HCT116 (cell line): ENCODE measurements at regions not wholly inside any gene's neighbourhood (a gene's known extent, or its start where the extent isn't known, plus 50 kb on each side); places are given as distances from the start of the nearest gene placed in this dataset.

Experiments
- ATAC-seq: fragments of 200-7000 bp; cut with Tn5 transposase; 2 replicates; pipeline ENCODE4 v1.9.1; 2020; ENCODE audit warnings: mild to moderate bottlenecking, moderate library complexity
- BruUV-seq: library from RNA; stranded (reverse); fragments of 400-500 nt; replicated peaks from 2 replicates; lab custom pipeline; 2021; lab: Mats Ljungman, UMichigan
- CTCF ChIA-PET: fragments of 300-600 bp; sonication (Branson Sonifier 250); formaldehyde crosslinking; loops from one replicate; lab custom pipeline; 2021; ENCODE audit warnings: antibody characterized with exemption; lab: Charles Lee
- POLR2A ChIA-PET: fragments of 300-600, 350-600 bp; sonication (Branson Sonifier 250); formaldehyde crosslinking; loops from one replicate; lab custom pipeline; 2021; ENCODE audit warnings: antibody characterized with exemption; lab: Charles Lee
- RAD21 ChIA-PET, 2 experiments: fragments of 300-600 bp; sonication (Branson Sonifier 250); formaldehyde crosslinking; loops; one replicate each; lab custom pipeline; 2023; ENCODE audit warnings: low total read pairs in 2 of 2; ENCODE audit not compliant: uncharacterized antibody in 2 of 2, unreplicated experiment in 2 of 2, low non-redundant PET in 1 of 2; lab: Charles Lee
- DNase-seq: peaks from one replicate; pipeline ENCODE4 v3.0.0-alpha.2; 2010; ENCODE audit warnings: low read depth, low spot score
- H2AFZ ChIP-seq: fragments of 200-600 bp; shearing (Covaris generic), sonication (generic); 2 replicates; pipeline ENCODE4 v1.6.1; 2017; ENCODE audit warnings: low read depth, mixed run types, mixed read lengths, antibody characterized with exemption, low read length; ENCODE audit not compliant: poor library complexity, severe bottlenecking
- H3K27ac ChIP-seq: 2 replicates; pipeline ENCODE4 v1.5.1; 2012; ENCODE audit warnings: low read depth, low read length
- H3K27me3 ChIP-seq: fragments of 200-600 bp; sonication (generic); 2 replicates; pipeline ENCODE4 v1.6.1; 2016; ENCODE audit warnings: mixed run types, low read length, mixed read lengths; ENCODE audit not compliant: insufficient read depth
- H3K36me3 ChIP-seq, 2 experiments: fragments of 200-500 bp in 1 of 2; fragments of 200-600 bp in 1 of 2; sonication (Bioruptor generic) in 1 of 2; sonication (generic) in 1 of 2; 2 replicates each; pipeline versions ENCODE4 v1.5.1 to v1.6.1; 2014 to 2016; ENCODE audit warnings: low read length in 2 of 2, inconsistent platforms in 1 of 2, mixed read lengths in 1 of 2, mixed run types in 1 of 2; ENCODE audit not compliant: insufficient read depth in 2 of 2, control insufficient read depth in 1 of 2
- H3K4me1 ChIP-seq, 2 experiments: fragments of 200-600 bp in 1 of 2; sonication (generic) in 1 of 2; 2 replicates each; pipeline versions ENCODE4 v1.5.1 to v1.6.1; 2012 to 2017; ENCODE audit warnings: low read length in 2 of 2, inconsistent platforms in 1 of 2, mild to moderate bottlenecking in 1 of 2, mixed read lengths in 1 of 2, mixed run types in 1 of 2, moderate library complexity in 1 of 2; ENCODE audit not compliant: insufficient read depth in 2 of 2, control insufficient read depth in 1 of 2
- H3K4me2 ChIP-seq: fragments of 200-600 bp; sonication (generic); 2 replicates; pipeline ENCODE4 v1.6.1; 2017; ENCODE audit warnings: mixed run types, low read length, mixed read lengths
- H3K4me3 ChIP-seq, 2 experiments: fragments of 200-600 bp in 1 of 2; sonication (generic) in 1 of 2; replicated peaks in 1 of 2; 2 replicates each; pipeline ENCODE4 v1.5.1; 2011 to 2016; ENCODE audit warnings: low read length in 2 of 2, control low read depth in 1 of 2, low read depth in 1 of 2, mild to moderate bottlenecking in 1 of 2, mixed read lengths in 1 of 2, mixed run types in 1 of 2
- H3K79me2 ChIP-seq: fragments of 200-600 bp; sonication (generic); 2 replicates; pipeline ENCODE4 v1.6.1; 2017; ENCODE audit warnings: mild to moderate bottlenecking, mixed run types, low read length, moderate library complexity, mixed read lengths; ENCODE audit not compliant: insufficient read depth
- H3K9ac ChIP-seq: fragments of 200-600 bp; sonication (generic); 2 replicates; pipeline ENCODE4 v1.6.1; 2016; ENCODE audit warnings: low read length, mixed read lengths
- H3K9me2 ChIP-seq: fragments of 200-600 bp; sonication (generic), shearing (Covaris generic); 2 replicates; pipeline ENCODE4 v1.6.1; 2017; ENCODE audit warnings: mixed run types, mild to moderate bottlenecking, moderate library complexity; ENCODE audit not compliant: insufficient read depth
- H3K9me3 ChIP-seq, 2 experiments: fragments of 200-500 bp in 1 of 2; fragments of 200-600 bp in 1 of 2; sonication (Bioruptor generic) in 1 of 2; sonication (generic) in 1 of 2; 2 replicates each; pipeline ENCODE4 v1.6.1; 2014 to 2017; ENCODE audit warnings: low read length in 2 of 2, mixed read lengths in 2 of 2, inconsistent platforms in 1 of 2, low read depth in 1 of 2, mild to moderate bottlenecking in 1 of 2, mixed run types in 1 of 2, moderate library complexity in 1 of 2; ENCODE audit not compliant: control insufficient read depth in 1 of 2, insufficient read depth in 1 of 2
- H4K20me1 ChIP-seq: fragments of 200-600 bp; sonication (generic), shearing (Covaris generic); 2 replicates; pipeline ENCODE4 v1.6.1; 2017; ENCODE audit warnings: mixed run types, mild to moderate bottlenecking, moderate library complexity; ENCODE audit not compliant: insufficient read depth
- ATF3 ChIP-seq: IDR thresholded peaks from 2 replicates; pipeline ENCODE4 v1.6.1; 2012
- CBX3 ChIP-seq: IDR thresholded peaks from 2 replicates; pipeline ENCODE4 v1.6.1; 2012; ENCODE audit warnings: low read depth
- CEBPB ChIP-seq: IDR thresholded peaks from 2 replicates; pipeline ENCODE4 v1.6.1; 2012; ENCODE audit warnings: low read depth
- CTCF ChIP-seq, 3 experiments: fragments of 200-600 bp in 1 of 3; sonication (generic) in 1 of 3; IDR thresholded peaks in 2 of 3; conservative IDR thresholded peaks in 1 of 3; 2 replicates each; pipeline ENCODE4 v1.5.1; 2012 to 2017; ENCODE audit warnings: low read depth in 2 of 3, low read length in 2 of 3, antibody characterized with exemption in 1 of 3, borderline replicate concordance in 1 of 3, control low read depth in 1 of 3, mild to moderate bottlenecking in 1 of 3, mixed read lengths in 1 of 3, mixed run types in 1 of 3, moderate library complexity in 1 of 3; ENCODE audit not compliant: insufficient read depth in 1 of 3
- EZH2 ChIP-seq: fragments of 200-600 bp; sonication (generic); IDR thresholded peaks from 2 replicates; pipeline ENCODE4 v1.6.1; 2017; ENCODE audit warnings: antibody characterized with exemption, mixed run types
- EZH2phosphoT487 ChIP-seq: fragments of 200-600 bp; IDR thresholded peaks from 2 replicates; pipeline ENCODE4 v1.6.1; 2018; ENCODE audit warnings: antibody characterized with exemption, borderline replicate concordance
- MAX ChIP-seq: IDR thresholded peaks from 2 replicates; pipeline ENCODE4 v1.6.1; 2012
- POLR2A ChIP-seq: IDR thresholded peaks from 2 replicates; pipeline ENCODE4 v1.7.0; 2011; ENCODE audit warnings: borderline replicate concordance; ENCODE audit not compliant: insufficient read depth, insufficient read length; ENCODE audit errors: extremely low read depth
- POLR2AphosphoS5 ChIP-seq: IDR thresholded peaks from 2 replicates; pipeline ENCODE4 v1.6.1; 2011; ENCODE audit warnings: mild to moderate bottlenecking, low read depth, low read length, moderate library complexity
- REST ChIP-seq: IDR thresholded peaks from 2 replicates; pipeline ENCODE4 v1.6.1; 2012; ENCODE audit warnings: low read depth
- SIN3A ChIP-seq: IDR thresholded peaks from 2 replicates; pipeline ENCODE4 v1.6.1; 2012; ENCODE audit warnings: low read depth
- SP1 ChIP-seq: IDR thresholded peaks from 2 replicates; pipeline ENCODE4 v1.6.1; 2012; ENCODE audit warnings: low read depth
- SRF ChIP-seq: IDR thresholded peaks from 2 replicates; pipeline ENCODE4 v1.6.1; 2012; ENCODE audit warnings: low read depth
- TCF7L2 ChIP-seq: IDR thresholded peaks from 2 replicates; pipeline ENCODE4 v1.7.0; 2011; ENCODE audit warnings: borderline replicate concordance, inconsistent platforms; ENCODE audit not compliant: insufficient read depth, insufficient read length; ENCODE audit errors: extremely low read depth
- YY1 ChIP-seq: IDR thresholded peaks from 2 replicates; pipeline ENCODE4 v1.6.1; 2011; ENCODE audit warnings: low read length, low read depth, moderate library complexity, mild to moderate bottlenecking; ENCODE audit not compliant: insufficient replicate concordance; ENCODE audit errors: extremely low read depth
- ZBTB33 ChIP-seq: IDR thresholded peaks from 2 replicates; pipeline ENCODE4 v1.6.1; 2011; ENCODE audit warnings: mild to moderate bottlenecking, low read length, moderate library complexity; ENCODE audit not compliant: insufficient replicate concordance; ENCODE audit errors: extremely low read depth
- ZFX ChIP-seq: fragments of 450-650 bp; IDR thresholded peaks from 2 replicates; pipeline ENCODE4 v1.6.1; 2017
- ZNF274 ChIP-seq: fragments of 200-500 bp; sonication (Bioruptor generic); IDR thresholded peaks from 2 replicates; pipeline ENCODE4 v1.6.1; 2014; ENCODE audit warnings: mild to moderate bottlenecking, low read depth, low read length, inconsistent platforms
- intact Hi-C: fragments of 100-400 bp; cut with micrococcal nuclease; formaldehyde crosslinking; loops from 2 replicates; pipeline ENCODE4 v1.10.0; 2022

- Histone ChIP-seq H2AFZ (no peak overlapping the region), H3K27me3 (no peaks in the 10 kb centered on the region), H3K79me2 (no peaks in the 10 kb centered on the region), H3K4me2 (no peak overlapping the region), H3K36me3 (no peaks in the 10 kb centered on the region), H3K4me1 (no peaks in the 10 kb centered on the region), H3K9me2 (no peaks in the 10 kb centered on the region), H3K4me3 (no peak overlapping the region), H3K27ac (no peak overlapping the region), H3K9ac (no peak overlapping the region), H4K20me1 (no peaks in the 10 kb centered on the region), H3K9me3 (peaks cover 3 to 6% of the 10 kb centered on the region in 2 experiments; a peak in 1 of 4 replicates)
- ATAC-seq (no peak), DNase-seq (no peak)
- no TSS peak for BruUV-seq
- ChIA-PET POLR2A (no interaction called here), CTCF (no interaction called here), RAD21 (no interaction called here)
- intact Hi-C loops = no loop called here
- TF ChIP-seq CTCF (IDR thresholded peaks at IDR 0.05 in 2 of 3, conservative IDR thresholded peaks at IDR 0.05 in 1 of 3; ENCODE audit: borderline replicate concordance in 1 of 3, insufficient read depth in 1 of 3, low read depth in 2 of 3, low read length in 2 of 3) (no peak), CBX3 (no peak), ZBTB33 (no peak), TCF7L2 (no peak), MAX (no peak), SIN3A (no peak), SRF (no peak), POLR2A (no peak), REST (no peak), EZH2 (no peak), YY1 (no peak), EZH2phosphoT487 (no peak), SP1 (no peak), CEBPB (no peak), ZFX (no peak), ZNF274 (no peak), POLR2AphosphoS5 (no peak), ATF3 (no peak)
Observed at GRCh38 chr18:39019989-39020388, 1454.4 kb upstream of the CELF4 start.
